ENCODE measurements at regions not wholly inside any gene's neighbourhood (a gene's known extent, or its start where the extent isn't known, plus 50 kb on each side); places are given as distances from the start of the nearest gene placed in this dataset.
"Not testable (repeated sequence)": the region's sequence is repeated elsewhere in the genome, so short reads cannot be mapped to it uniquely, and the experiment has no call there.

GRCh38 chr6:80956898-80957297 lies 795.6 kb downstream of the TENT5A start:
- H3K4me1 ChIP-seq, result no peaks in the 10 kb centered on the region
- TF ChIP-seq, protein P1, sequence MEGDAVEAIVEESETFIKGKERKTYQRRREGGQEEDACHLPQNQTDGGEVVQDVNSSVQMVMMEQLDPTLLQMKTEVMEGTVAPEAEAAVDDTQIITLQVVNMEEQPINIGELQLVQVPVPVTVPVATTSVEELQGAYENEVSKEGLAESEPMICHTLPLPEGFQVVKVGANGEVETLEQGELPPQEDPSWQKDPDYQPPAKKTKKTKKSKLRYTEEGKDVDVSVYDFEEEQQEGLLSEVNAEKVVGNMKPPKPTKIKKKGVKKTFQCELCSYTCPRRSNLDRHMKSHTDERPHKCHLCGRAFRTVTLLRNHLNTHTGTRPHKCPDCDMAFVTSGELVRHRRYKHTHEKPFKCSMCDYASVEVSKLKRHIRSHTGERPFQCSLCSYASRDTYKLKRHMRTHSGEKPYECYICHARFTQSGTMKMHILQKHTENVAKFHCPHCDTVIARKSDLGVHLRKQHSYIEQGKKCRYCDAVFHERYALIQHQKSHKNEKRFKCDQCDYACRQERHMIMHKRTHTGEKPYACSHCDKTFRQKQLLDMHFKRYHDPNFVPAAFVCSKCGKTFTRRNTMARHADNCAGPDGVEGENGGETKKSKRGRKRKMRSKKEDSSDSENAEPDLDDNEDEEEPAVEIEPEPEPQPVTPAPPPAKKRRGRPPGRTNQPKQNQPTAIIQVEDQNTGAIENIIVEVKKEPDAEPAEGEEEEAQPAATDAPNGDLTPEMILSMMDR (IDR thresholded peaks at IDR 0.05), result no peak
- no peaks in the 10 kb centered on the region for H3K36me3 ChIP-seq
- intact Hi-C loops (cut with DNase I), result no loop called here
- no peak overlapping the region for H3K4me3 ChIP-seq
- no peak for DNase-seq
- H3K9ac ChIP-seq (ENCODE audit: low read depth in 2 of 2, low read length in 2 of 2), result no peak overlapping the region
- no peaks in the 10 kb centered on the region for H3K9me3 ChIP-seq
- H3K27ac ChIP-seq, result no peak overlapping the region
- no peaks in the 10 kb centered on the region for H3K27me3 ChIP-seq

DNA sequence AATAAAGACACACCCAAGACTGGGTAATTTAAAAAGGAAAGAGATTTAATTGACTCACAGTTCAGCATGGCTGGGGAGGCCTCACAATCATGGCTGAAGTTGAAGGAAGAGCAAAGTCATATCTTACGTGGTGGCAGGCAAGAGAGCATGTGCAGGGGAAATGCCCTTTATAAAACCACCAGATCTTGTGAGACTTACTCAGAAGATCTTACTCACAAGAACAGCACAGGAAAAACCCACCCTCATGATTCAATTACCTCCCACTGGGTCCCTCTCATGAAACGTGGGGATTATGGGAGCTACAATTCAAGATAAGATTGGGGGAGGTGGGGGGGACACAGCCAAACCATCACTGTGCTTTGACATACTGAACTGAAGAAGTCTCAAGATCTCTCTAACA lies 800.0 kb downstream of the TENT5A start:
- intact Hi-C loops (cut with DNase I); H3K27me3 ChIP-seq; H3K4me3 ChIP-seq; H3K9me3 ChIP-seq; H3K27ac ChIP-seq; DNase-seq; H3K4me1 ChIP-seq; H3K9ac ChIP-seq (ENCODE audit: low read depth in 2 of 2, low read length in 2 of 2); H3K36me3 ChIP-seq: not testable (repeated sequence)

DNA sequence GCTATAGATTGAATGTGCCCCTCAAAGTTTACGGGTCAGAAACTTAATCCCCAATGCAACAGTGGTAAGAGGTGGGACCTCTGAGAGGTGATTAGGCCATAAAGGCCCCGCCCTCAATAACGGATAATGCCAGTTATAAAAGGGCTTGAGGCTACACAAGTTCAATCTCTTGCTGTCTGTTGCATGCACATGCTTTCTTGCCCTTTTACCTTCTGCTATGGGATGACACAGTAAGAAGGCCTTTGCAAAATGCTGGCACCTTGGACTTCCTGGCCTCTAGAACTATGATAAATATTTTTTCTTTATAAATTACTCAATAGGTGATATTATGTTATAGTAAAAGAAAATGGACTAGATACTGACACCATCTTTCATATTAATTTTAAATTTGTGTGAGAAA lies 806.1 kb downstream of the TENT5A start:
- no peak overlapping the region for H3K27ac ChIP-seq
- no peaks in the 10 kb centered on the region for H3K9me3 ChIP-seq
- no peak overlapping the region for H3K4me3 ChIP-seq
- H3K36me3 ChIP-seq, result no peaks in the 10 kb centered on the region
- H3K9ac ChIP-seq (ENCODE audit: low read depth in 2 of 2, low read length in 2 of 2), result no peak overlapping the region
- no peak for DNase-seq
- no peaks in the 10 kb centered on the region for H3K4me1 ChIP-seq
- intact Hi-C loops (cut with DNase I), result no loop called here
- H3K27me3 ChIP-seq, result no peaks in the 10 kb centered on the region
- TF ChIP-seq, protein P1 (IDR thresholded peaks at IDR 0.05), result no peak

GRCh38 chr6:80942911-80943310 lies 809.6 kb downstream of the TENT5A start:
- TF ChIP-seq, protein P1 (IDR thresholded peaks at IDR 0.05), result no peak

DNA sequence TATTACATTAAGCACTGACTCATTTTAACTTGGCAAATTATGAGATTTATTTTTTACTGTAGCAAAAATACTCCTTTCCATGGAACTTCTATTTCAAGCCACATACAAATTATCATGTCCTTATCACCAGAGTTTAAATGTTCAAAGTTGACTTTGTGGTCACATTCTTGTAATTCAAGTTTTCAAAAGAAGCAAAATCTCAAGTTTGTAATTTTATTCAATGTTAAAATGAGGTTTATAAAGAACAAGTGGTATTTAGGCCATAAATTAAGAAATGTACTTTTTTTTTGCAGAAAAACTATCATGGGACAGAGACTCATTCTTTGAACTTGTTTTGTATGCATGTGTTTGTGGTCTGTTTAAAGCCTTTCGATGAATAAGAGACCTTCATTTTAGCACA lies 811.5 kb downstream of the TENT5A start:
- DNase-seq, result no peak
- no peaks in the 10 kb centered on the region for H3K36me3 ChIP-seq
- no peaks in the 10 kb centered on the region for H3K9me3 ChIP-seq

More at GRCh38 chr6:80942911-80943310, 809.6 kb downstream of the TENT5A start:
- DNase-seq, result no peak
- Histone ChIP-seq H3K27me3 (no peaks in the 10 kb centered on the region), H3K4me3 (no peak overlapping the region), H3K9me3 (no peaks in the 10 kb centered on the region), H3K27ac (no peak overlapping the region), H3K9ac (ENCODE audit: low read depth in 2 of 2, low read length in 2 of 2) (no peak overlapping the region), H3K4me1 (no peaks in the 10 kb centered on the region), H3K36me3 (no peaks in the 10 kb centered on the region)
- intact Hi-C loops (cut with DNase I), result no loop called here

DNA sequence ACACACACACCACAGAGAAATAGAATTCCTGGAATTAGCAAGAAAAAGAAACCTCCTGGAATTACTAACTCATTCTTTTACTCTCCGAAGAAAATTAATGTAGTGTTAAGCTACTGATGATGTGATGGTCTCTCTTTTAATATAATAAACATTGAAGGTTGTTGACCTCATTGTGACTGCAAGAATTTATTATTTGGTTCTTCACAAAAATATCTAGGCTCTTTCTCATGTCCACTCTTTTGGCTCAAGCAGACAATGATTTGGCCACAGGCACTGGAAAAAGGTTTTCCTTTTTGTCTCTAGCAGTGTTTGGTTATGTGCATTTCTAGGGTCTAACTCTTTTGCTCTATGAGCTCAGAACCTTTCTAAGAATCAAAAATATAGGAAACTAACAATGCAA lies 811.9 kb downstream of the TENT5A start:
- DNase-seq, result no peak
- H3K9ac ChIP-seq (ENCODE audit: low read depth in 2 of 2, low read length in 2 of 2), result no peak overlapping the region
- no peak overlapping the region for H3K4me3 ChIP-seq
- no peaks in the 10 kb centered on the region for H3K27me3 ChIP-seq
- H3K4me1 ChIP-seq, result no peaks in the 10 kb centered on the region
- H3K36me3 ChIP-seq, result no peaks in the 10 kb centered on the region
- H3K9me3 ChIP-seq, result no peaks in the 10 kb centered on the region
- TF ChIP-seq, protein P1 (IDR thresholded peaks at IDR 0.05), result no peak
- intact Hi-C loops (cut with DNase I), result no loop called here
- no peak overlapping the region for H3K27ac ChIP-seq

More for the DNA sequence above, 811.5 kb downstream of the TENT5A start:
- Histone ChIP-seq H3K27ac (no peak overlapping the region), H3K4me3 (no peak overlapping the region), H3K27me3 (no peaks in the 10 kb centered on the region), H3K9ac (ENCODE audit: low read depth in 2 of 2, low read length in 2 of 2) (no peak overlapping the region), H3K4me1 (no peaks in the 10 kb centered on the region)
- TF ChIP-seq, protein P1 (IDR thresholded peaks at IDR 0.05), result no peak
- intact Hi-C loops (cut with DNase I), result no loop called here
